Tibial nerve (tissue), 4 donors: ENCODE measurements at regions not wholly inside any gene's neighbourhood (a gene's known extent, or its start where the extent isn't known, plus 50 kb on each side); places are given as distances from the start of the nearest gene placed in this dataset.
"Not testable (repeated sequence)": the region's sequence is repeated elsewhere in the genome, so short reads cannot be mapped to it uniquely, and the experiment has no call there.

Source experiments
- DNase-seq, 2 donors: peaks; one replicate each; pipeline ENCODE4 v3.0.0-alpha.2; 2019; ENCODE audit warnings: low spot score in 2 of 2
- H3K27ac ChIP-seq, 4 donors: fragments of 200-600 bp; sonication (generic) in 3 of 4; one replicate each; pipeline ENCODE4 v1.5.1; 2017 to 2019; ENCODE audit warnings: mild to moderate bottlenecking in 1 of 4
- H3K27me3 ChIP-seq, 2 donors: fragments of 200-600 bp; sonication (generic) in 1 of 2; one replicate each; pipeline versions ENCODE4 v1.5.1 to v1.6.0; 2017 to 2019
- H3K36me3 ChIP-seq, 3 donors: fragments of 200-600 bp; sonication (generic); one replicate each; pipeline ENCODE4 v1.5.1; 2018 to 2019
- H3K4me1 ChIP-seq, 4 donors: fragments of 200-600 bp; sonication (generic) in 3 of 4; one replicate each; pipeline ENCODE4 v1.5.1; 2017 to 2019
- H3K4me3 ChIP-seq, 4 donors: fragments of 200-600 bp; sonication (generic) in 3 of 4; one replicate each; pipeline ENCODE4 v1.5.1; 2017 to 2019; ENCODE audit warnings: mild to moderate bottlenecking in 1 of 4, moderate library complexity in 1 of 4
- H3K9me3 ChIP-seq, 4 donors: fragments of 200-600 bp; sonication (generic) in 3 of 4; one replicate each; pipeline ENCODE4 v1.5.1; 2017 to 2019
- EP300 ChIP-seq, 2 donors: sonication (generic); formaldehyde crosslinking; IDR thresholded peaks; one replicate each; pipeline ENCODE4 v1.6.1; 2017; ENCODE audit warnings: antibody characterized with exemption in 2 of 2, mild to moderate bottlenecking in 1 of 2
- POLR2A ChIP-seq, 2 donors: fragments of 450-650 bp; IDR thresholded peaks; one replicate each; pipeline ENCODE4 v1.6.1; 2017; ENCODE audit warnings: antibody characterized with exemption in 2 of 2, mild to moderate bottlenecking in 2 of 2, moderate library complexity in 2 of 2
- WGBS, 2 donors: methylation state at CpG; one replicate each; pipeline ENCODE4 v1.1.5; 2018; 5-methylcytosine and 5-hydroxymethylcytosine counted together
- TF ChIP-seq, protein P1 (sequence below), 5 experiments: fragments of 200-600 bp in 3 of 5; fragments of 450-650 bp in 2 of 5; sonication (generic) in 3 of 5; IDR thresholded peaks; one replicate each; pipeline ENCODE4 v1.5.1; 2016 to 2019; ENCODE audit warnings: antibody characterized with exemption in 5 of 5, mild to moderate bottlenecking in 3 of 5, moderate library complexity in 2 of 5

DNA sequence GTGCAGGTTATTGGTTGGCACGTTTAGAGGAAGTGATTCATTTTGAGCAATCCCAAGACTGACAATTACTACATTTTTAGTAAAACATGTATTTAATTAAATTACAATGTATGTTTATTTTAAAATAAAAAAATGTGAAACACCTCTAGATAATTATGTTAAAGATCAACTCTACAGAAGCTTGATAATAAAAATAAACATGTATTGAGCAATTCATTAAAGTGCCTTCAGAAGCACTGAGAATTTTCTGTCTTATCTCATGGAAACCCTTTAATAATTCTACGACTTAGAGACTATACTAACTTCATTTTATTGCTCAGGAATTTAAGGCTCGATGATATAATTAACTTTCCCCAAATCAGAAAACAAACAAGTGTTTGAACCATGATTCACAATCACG, 208.0 kb upstream of the BRINP3 start:
- DNase-seq: no peak
- 75 to 81% methylated on average over 4 of the region's 4 CpGs for WGBS, 2 donors
- no peak for TF ChIP-seq POLR2A (IDR thresholded peaks at IDR 0.05)
- TF ChIP-seq, protein P1, sequence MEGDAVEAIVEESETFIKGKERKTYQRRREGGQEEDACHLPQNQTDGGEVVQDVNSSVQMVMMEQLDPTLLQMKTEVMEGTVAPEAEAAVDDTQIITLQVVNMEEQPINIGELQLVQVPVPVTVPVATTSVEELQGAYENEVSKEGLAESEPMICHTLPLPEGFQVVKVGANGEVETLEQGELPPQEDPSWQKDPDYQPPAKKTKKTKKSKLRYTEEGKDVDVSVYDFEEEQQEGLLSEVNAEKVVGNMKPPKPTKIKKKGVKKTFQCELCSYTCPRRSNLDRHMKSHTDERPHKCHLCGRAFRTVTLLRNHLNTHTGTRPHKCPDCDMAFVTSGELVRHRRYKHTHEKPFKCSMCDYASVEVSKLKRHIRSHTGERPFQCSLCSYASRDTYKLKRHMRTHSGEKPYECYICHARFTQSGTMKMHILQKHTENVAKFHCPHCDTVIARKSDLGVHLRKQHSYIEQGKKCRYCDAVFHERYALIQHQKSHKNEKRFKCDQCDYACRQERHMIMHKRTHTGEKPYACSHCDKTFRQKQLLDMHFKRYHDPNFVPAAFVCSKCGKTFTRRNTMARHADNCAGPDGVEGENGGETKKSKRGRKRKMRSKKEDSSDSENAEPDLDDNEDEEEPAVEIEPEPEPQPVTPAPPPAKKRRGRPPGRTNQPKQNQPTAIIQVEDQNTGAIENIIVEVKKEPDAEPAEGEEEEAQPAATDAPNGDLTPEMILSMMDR (IDR thresholded peaks at IDR 0.05): no peak
- TF ChIP-seq EP300 (IDR thresholded peaks at IDR 0.05): no peak
- Histone ChIP-seq H3K36me3 (no peaks in the 10 kb centered on the region), H3K27ac (no peak overlapping the region), H3K27me3 (no peaks in the 10 kb centered on the region), H3K4me3 (no peak overlapping the region), H3K9me3 (no peaks in the 10 kb centered on the region), H3K4me1 (no peaks in the 10 kb centered on the region)

DNA sequence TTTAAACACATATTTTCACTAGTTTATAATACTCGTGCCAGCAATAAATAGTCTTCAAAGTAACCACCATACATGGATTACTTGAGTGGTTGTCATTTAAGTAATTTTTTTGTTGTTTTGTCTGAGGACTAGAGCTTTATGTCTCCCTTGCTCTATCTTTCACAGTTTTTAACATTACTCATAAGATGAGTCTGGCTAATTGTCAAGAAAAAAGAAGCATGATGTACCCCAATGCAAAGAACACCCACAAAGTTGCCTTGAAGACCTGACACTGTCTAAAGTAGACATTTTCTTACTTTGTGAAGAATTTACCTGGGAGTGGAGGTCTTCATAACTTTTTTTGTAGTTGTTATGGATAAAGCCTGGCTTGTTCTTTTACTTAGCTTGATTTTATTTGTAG, 210.4 kb upstream of the BRINP3 start:
- Histone ChIP-seq H3K27me3 (no peaks in the 10 kb centered on the region), H3K9me3 (no peaks in the 10 kb centered on the region), H3K27ac (no peak overlapping the region), H3K4me3 (no peak overlapping the region), H3K36me3 (no peaks in the 10 kb centered on the region), H3K4me1 (no peaks in the 10 kb centered on the region)
- no peak for DNase-seq
- 47 to 57% methylated on average over 1 of the region's 1 CpG for WGBS, 2 donors
- TF ChIP-seq EP300 (IDR thresholded peaks at IDR 0.05) (no peak), POLR2A (IDR thresholded peaks at IDR 0.05) (no peak)
- TF ChIP-seq, protein P1 (IDR thresholded peaks at IDR 0.05): no peak

DNA sequence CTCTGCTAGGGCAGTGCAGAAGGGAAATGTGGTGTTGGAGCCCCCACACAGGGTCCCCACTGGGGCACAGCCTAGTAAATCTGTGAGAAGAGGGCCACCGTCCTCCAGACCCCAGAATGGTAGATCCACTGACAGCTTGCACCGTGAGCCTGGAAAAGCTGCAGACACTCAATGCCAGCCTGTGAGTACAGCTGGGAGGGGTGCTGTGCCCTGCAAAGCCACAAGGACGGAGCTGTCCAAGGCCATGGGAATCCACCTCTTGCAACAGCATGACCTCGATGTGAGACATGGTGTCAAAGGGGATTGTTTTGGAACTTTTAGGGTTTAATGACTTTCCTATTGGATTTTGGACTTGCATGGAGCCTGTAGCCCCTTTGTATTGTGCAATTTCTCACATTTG, 220.8 kb upstream of the BRINP3 start:
- H3K27me3 ChIP-seq, DNase-seq, H3K4me1 ChIP-seq, H3K4me3 ChIP-seq, H3K36me3 ChIP-seq, H3K9me3 ChIP-seq, H3K27ac ChIP-seq: not testable (repeated sequence)
- 69 to 86% methylated on average over 2 to 4 of the region's 4 CpGs for WGBS, 2 donors

DNA sequence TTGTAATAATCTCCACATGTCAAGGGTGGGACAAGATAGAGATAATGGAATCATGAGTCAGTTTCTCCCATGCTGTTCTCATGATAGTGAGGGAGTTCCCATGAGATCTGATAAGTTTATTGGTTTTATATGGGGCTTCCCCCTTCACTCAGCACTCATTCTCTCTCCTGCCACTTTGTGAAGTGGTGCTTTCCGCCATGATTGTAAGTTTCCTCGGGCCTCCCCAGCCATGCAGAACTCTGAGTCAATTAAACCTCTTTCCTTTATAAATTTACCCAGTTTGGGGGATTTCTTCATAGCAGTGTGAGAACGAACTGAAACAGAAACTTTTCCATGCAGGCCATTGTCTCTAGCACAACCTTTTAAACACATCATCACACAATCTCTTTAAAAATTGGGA, 221.5 kb upstream of the BRINP3 start:
- no peak overlapping the region for H3K27ac ChIP-seq
- H3K27me3 ChIP-seq: no peaks in the 10 kb centered on the region
- H3K9me3 ChIP-seq: no peaks in the 10 kb centered on the region
- H3K4me3 ChIP-seq: no peak overlapping the region
- TF ChIP-seq, protein P1 (IDR thresholded peaks at IDR 0.05): no peak
- TF ChIP-seq EP300 (IDR thresholded peaks at IDR 0.05) (no peak), POLR2A (IDR thresholded peaks at IDR 0.05) (no peak)
- H3K4me1 ChIP-seq: no peaks in the 10 kb centered on the region
- no peak for DNase-seq
- H3K36me3 ChIP-seq: no peaks in the 10 kb centered on the region
- WGBS, 2 donors: 90% methylated on average over 3 of the region's 3 CpGs

DNA sequence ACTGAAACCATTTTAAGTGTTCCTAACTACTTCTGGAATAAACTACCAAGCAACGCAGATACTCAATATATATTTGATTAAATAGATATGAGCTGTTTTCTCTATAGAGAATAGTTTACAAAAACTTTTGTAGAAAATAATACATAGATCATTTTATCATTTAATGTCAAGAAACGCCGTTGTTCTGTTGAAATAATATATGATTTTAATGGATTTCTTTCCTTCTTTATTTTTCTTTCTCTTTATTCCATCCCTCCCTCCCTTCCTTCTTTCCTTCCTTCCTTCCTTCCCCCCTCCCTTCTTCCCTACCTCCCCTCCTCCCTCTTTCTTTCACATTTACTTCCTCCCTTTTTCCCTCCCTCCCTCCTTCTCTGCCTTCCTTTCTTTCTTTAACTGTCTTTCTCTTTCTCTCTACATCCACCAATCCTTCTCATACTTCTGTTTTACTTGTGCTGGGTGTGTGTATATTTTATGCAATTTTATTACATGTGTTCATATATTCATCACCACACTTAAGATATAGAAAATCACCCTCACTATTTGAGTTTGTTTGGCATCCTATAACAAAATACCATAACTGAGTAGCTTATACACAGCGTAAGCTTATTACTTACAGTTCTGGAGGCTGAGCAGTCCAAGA, 230.9 kb upstream of the BRINP3 start:
- TF ChIP-seq EP300 (IDR thresholded peaks at IDR 0.05) (no peak), POLR2A (IDR thresholded peaks at IDR 0.05) (no peak)
- TF ChIP-seq, protein P1 (IDR thresholded peaks at IDR 0.05): no peak

DNA sequence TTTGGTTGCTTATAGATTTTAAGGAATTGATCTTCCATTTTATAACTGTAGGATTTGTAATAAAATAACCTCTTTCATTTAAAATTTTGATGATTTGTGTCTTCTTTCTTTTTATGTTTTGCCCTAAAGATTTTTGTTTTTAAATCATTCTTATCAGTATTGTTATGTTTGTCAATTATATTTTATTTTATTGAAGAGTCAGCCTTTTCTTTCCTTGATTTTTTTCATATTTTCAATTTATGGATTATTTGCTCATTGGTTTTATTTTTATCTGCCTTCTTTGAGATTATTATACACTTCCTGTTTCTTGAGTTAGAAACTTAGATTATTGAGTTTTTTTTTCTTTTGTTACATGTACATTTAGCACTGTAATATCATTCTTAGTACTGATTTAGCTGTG, 233.4 kb upstream of the BRINP3 start:
- no peaks in the 10 kb centered on the region for H3K36me3 ChIP-seq
- no peak overlapping the region for H3K4me3 ChIP-seq
- H3K4me1 ChIP-seq: no peaks in the 10 kb centered on the region
- no peak overlapping the region for H3K27ac ChIP-seq
- H3K27me3 ChIP-seq: no peaks in the 10 kb centered on the region
- TF ChIP-seq POLR2A (IDR thresholded peaks at IDR 0.05): no peak
- TF ChIP-seq EP300 (IDR thresholded peaks at IDR 0.05): no peak
- TF ChIP-seq, protein P1 (IDR thresholded peaks at IDR 0.05): no peak
- no peaks in the 10 kb centered on the region for H3K9me3 ChIP-seq
- DNase-seq: no peak

More for the DNA sequence above, 230.9 kb upstream of the BRINP3 start:
- no peaks in the 10 kb centered on the region for H3K4me1 ChIP-seq
- H3K27ac ChIP-seq: no peak overlapping the region
- DNase-seq: no peak
- WGBS, 2 donors: 95% methylated on average over 4 of the region's 4 CpGs
- H3K9me3 ChIP-seq: no peaks in the 10 kb centered on the region
- no peaks in the 10 kb centered on the region for H3K36me3 ChIP-seq
- no peak overlapping the region for H3K4me3 ChIP-seq
- H3K27me3 ChIP-seq: no peaks in the 10 kb centered on the region
